ENCODE measurements at regions not wholly inside any gene's neighbourhood (a gene's known extent, or its start where the extent isn't known, plus 50 kb on each side); places are given as distances from the start of the nearest gene placed in this dataset.

- TF ChIP-seq ZNF274 (IDR thresholded peaks at IDR 0.05; ENCODE audit: low read depth, low read length) (no peak), YY1 (IDR thresholded peaks at IDR 0.05; ENCODE audit: insufficient read depth, insufficient read length) (no peak)
Observed at GRCh38 chr1:30374400-30375070, 348.9 kb downstream of the MATN1 start.

All from NT2/D1 (cell line).